ENCODE measurements at regions not wholly inside any gene's neighbourhood (a gene's known extent, or its start where the extent isn't known, plus 50 kb on each side); places are given as distances from the start of the nearest gene placed in this dataset.

GRCh38 chr18:55884498-55884897 lies 296.5 kb upstream of the TCF4 start:
- TF ChIP-seq CTCF (IDR thresholded peaks at IDR 0.05; ENCODE audit: low read depth, low read length, poor library complexity, severe bottlenecking): no peak
- no peak for TF ChIP-seq EZH2phosphoT487 (IDR thresholded peaks at IDR 0.05; ENCODE audit: borderline replicate concordance, low read length)
